Endodermal cell (in vitro differentiated cells): ENCODE measurements at regions not wholly inside any gene's neighbourhood (a gene's known extent, or its start where the extent isn't known, plus 50 kb on each side); places are given as distances from the start of the nearest gene placed in this dataset.

Experiments used
- DNase-seq: peaks from one replicate; pipeline ENCODE4 v3.0.0-alpha.2; 2017
- H3K27ac ChIP-seq: 2 replicates; pipeline ENCODE4 v1.5.1; 2013; ENCODE audit warnings: mild to moderate bottlenecking, low read depth, low read length, moderate library complexity
- H3K27me3 ChIP-seq: 2 replicates; pipeline ENCODE4 v1.6.1; 2013; ENCODE audit warnings: mild to moderate bottlenecking, low read length, moderate library complexity; ENCODE audit not compliant: insufficient read depth, control insufficient read depth, poor library complexity, severe bottlenecking
- H3K36me3 ChIP-seq: 2 replicates; pipeline ENCODE4 v1.7.0; 2013; ENCODE audit warnings: mild to moderate bottlenecking, low read length, moderate library complexity; ENCODE audit not compliant: control insufficient read depth, insufficient read depth
- H3K4me1 ChIP-seq: one replicate; pipeline ENCODE4 v1.7.0; 2013; ENCODE audit warnings: low read length; ENCODE audit not compliant: control insufficient read depth, insufficient read depth
- H3K4me3 ChIP-seq: 2 replicates; pipeline ENCODE4 v1.5.1; 2013; ENCODE audit warnings: mild to moderate bottlenecking, low read length, moderate library complexity
- H3K9ac ChIP-seq: 2 replicates; pipeline ENCODE4 v1.6.1; 2013; ENCODE audit warnings: mild to moderate bottlenecking, low read length, moderate library complexity; ENCODE audit not compliant: poor library complexity, severe bottlenecking; ENCODE audit errors: extremely low read depth
- H3K9me3 ChIP-seq: 2 replicates; pipeline ENCODE4 v1.6.1; 2013; ENCODE audit warnings: mild to moderate bottlenecking, low read length, moderate library complexity; ENCODE audit not compliant: control insufficient read depth
- H3K27ac Mint-ChIP-seq: 2 replicates; pipeline ENCODE4 v1.8.0; 2020; ENCODE audit warnings: mixed read lengths
- H3K27me3 Mint-ChIP-seq: 2 replicates; pipeline ENCODE4 v1.8.0; 2021; ENCODE audit warnings: mild to moderate bottlenecking, mixed read lengths; ENCODE audit not compliant: insufficient read depth
- H3K36me3 Mint-ChIP-seq: 2 replicates; pipeline ENCODE4 v1.8.0; 2020; ENCODE audit warnings: low read depth, mixed read lengths
- H3K4me1 Mint-ChIP-seq: 2 replicates; pipeline ENCODE4 v1.8.0; 2020; ENCODE audit warnings: mixed read lengths
- H3K4me3 Mint-ChIP-seq: 2 replicates; pipeline ENCODE4 v1.8.0; 2020; ENCODE audit warnings: mild to moderate bottlenecking, moderate library complexity, mixed read lengths
- H3K9me3 Mint-ChIP-seq: 2 replicates; pipeline ENCODE4 v1.8.0; 2020; ENCODE audit warnings: mild to moderate bottlenecking, mixed read lengths
- WGBS, 2 experiments: methylation state at CpG; one replicate each; pipeline versions ENCODE4 v1.1.5 to v1.1.7; 2013; ENCODE audit warnings: missing lambda C conversion rate in 2 of 2, mixed read lengths in 1 of 2; ENCODE audit not compliant: insufficient coverage in 1 of 2, insufficient read length in 1 of 2; 5-methylcytosine and 5-hydroxymethylcytosine counted together
- TF ChIP-seq, protein P1 (sequence below): fragments of 200-600 bp; sonication (generic); conservative IDR thresholded peaks from 2 replicates; pipeline ENCODE4 v1.5.0; 2021; ENCODE audit warnings: antibody characterized with exemption, mild to moderate bottlenecking

GRCh38 chr6:77025736-77026223 lies 437.5 kb downstream of the HTR1B start:
- Mint-ChIP-seq H3K4me3 (no peak overlapping the region), H3K27me3 (no peaks in the 10 kb centered on the region), H3K36me3 (no peaks in the 10 kb centered on the region), H3K9me3 (no peaks in the 10 kb centered on the region), H3K27ac (no peak overlapping the region), H3K4me1 (no peaks in the 10 kb centered on the region)
- no peaks in the 10 kb centered on the region for H3K9me3 ChIP-seq
- no peak overlapping the region for H3K9ac ChIP-seq
- TF ChIP-seq, protein P1, sequence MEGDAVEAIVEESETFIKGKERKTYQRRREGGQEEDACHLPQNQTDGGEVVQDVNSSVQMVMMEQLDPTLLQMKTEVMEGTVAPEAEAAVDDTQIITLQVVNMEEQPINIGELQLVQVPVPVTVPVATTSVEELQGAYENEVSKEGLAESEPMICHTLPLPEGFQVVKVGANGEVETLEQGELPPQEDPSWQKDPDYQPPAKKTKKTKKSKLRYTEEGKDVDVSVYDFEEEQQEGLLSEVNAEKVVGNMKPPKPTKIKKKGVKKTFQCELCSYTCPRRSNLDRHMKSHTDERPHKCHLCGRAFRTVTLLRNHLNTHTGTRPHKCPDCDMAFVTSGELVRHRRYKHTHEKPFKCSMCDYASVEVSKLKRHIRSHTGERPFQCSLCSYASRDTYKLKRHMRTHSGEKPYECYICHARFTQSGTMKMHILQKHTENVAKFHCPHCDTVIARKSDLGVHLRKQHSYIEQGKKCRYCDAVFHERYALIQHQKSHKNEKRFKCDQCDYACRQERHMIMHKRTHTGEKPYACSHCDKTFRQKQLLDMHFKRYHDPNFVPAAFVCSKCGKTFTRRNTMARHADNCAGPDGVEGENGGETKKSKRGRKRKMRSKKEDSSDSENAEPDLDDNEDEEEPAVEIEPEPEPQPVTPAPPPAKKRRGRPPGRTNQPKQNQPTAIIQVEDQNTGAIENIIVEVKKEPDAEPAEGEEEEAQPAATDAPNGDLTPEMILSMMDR = no peak
- 86 to 97% methylated on average over 1 to 3 of the region's 3 CpGs for WGBS, 2 experiments
- H3K36me3 ChIP-seq = no peaks in the 10 kb centered on the region
- no peaks in the 10 kb centered on the region for H3K27me3 ChIP-seq
- H3K4me1 ChIP-seq = no peaks in the 10 kb centered on the region
- DNase-seq = no peak
- no peak overlapping the region for H3K4me3 ChIP-seq
- H3K27ac ChIP-seq = no peak overlapping the region

- DNase-seq = no peak
- no peaks in the 10 kb centered on the region for H3K4me1 Mint-ChIP-seq
- H3K27me3 Mint-ChIP-seq = no peaks in the 10 kb centered on the region
- no peaks in the 10 kb centered on the region for H3K9me3 Mint-ChIP-seq
- H3K4me3 ChIP-seq = no peak overlapping the region
- H3K27ac Mint-ChIP-seq = no peak overlapping the region
- no peak overlapping the region for H3K27ac ChIP-seq
- no peaks in the 10 kb centered on the region for H3K36me3 ChIP-seq
- H3K9me3 ChIP-seq = no peaks in the 10 kb centered on the region
- no peak overlapping the region for H3K9ac ChIP-seq
- no peaks in the 10 kb centered on the region for H3K4me1 ChIP-seq
- H3K36me3 Mint-ChIP-seq = no peaks in the 10 kb centered on the region
- no peaks in the 10 kb centered on the region for H3K27me3 ChIP-seq
- whole genome bisulfite sequencing, 2 experiments = 79 to 100% methylated on average over 1 to 5 of the region's 5 CpGs
- TF ChIP-seq, protein P1 = no peak
- no peak overlapping the region for H3K4me3 Mint-ChIP-seq
These were observed 441.5 kb downstream of the HTR1B start for GRCh38 chr6:77021778-77022177.

GRCh38 chr6:77021232-77021631 lies 442.1 kb downstream of the HTR1B start:
- H3K36me3 Mint-ChIP-seq = no peaks in the 10 kb centered on the region
- no peak for DNase-seq
- Histone ChIP-seq H3K27ac (no peak overlapping the region), H3K4me3 (no peak overlapping the region), H3K9me3 (no peaks in the 10 kb centered on the region), H3K36me3 (no peaks in the 10 kb centered on the region), H3K4me1 (no peaks in the 10 kb centered on the region), H3K27me3 (no peaks in the 10 kb centered on the region), H3K9ac (no peak overlapping the region)
- no peaks in the 10 kb centered on the region for H3K4me1 Mint-ChIP-seq
- no peak overlapping the region for H3K4me3 Mint-ChIP-seq
- H3K9me3 Mint-ChIP-seq = no peaks in the 10 kb centered on the region
- no peak overlapping the region for H3K27ac Mint-ChIP-seq
- TF ChIP-seq, protein P1 = no peak
- no peaks in the 10 kb centered on the region for H3K27me3 Mint-ChIP-seq
